Right renal cortex interstitium (tissue), 3 donors: ENCODE measurements at regions not wholly inside any gene's neighbourhood (a gene's known extent, or its start where the extent isn't known, plus 50 kb on each side); places are given as distances from the start of the nearest gene placed in this dataset.
"Not testable (repeated sequence)": the region's sequence is repeated elsewhere in the genome, so short reads cannot be mapped to it uniquely, and the experiment has no call there.

Experiments
- DNase-seq, 3 donors: peaks; one replicate each; pipeline ENCODE4 v3.0.0-alpha.2; 2013; ENCODE audit warnings: low read depth in 3 of 3, low spot score in 2 of 3

- DNase-seq, result no peak
Measured at GRCh38 chr4:160546201-160546600, 1443.3 kb downstream of the RAPGEF2 start.

GRCh38 chr4:160549951-160550519 lies 1447.2 kb downstream of the RAPGEF2 start:
- DNase-seq, result not testable (repeated sequence)

- no peak for DNase-seq
Measured at GRCh38 chr4:160562661-160563060, 1459.8 kb downstream of the RAPGEF2 start.

GRCh38 chr4:160563552-160564282 lies 1460.8 kb downstream of the RAPGEF2 start:
- DNase-seq, result no peak

- no peak for DNase-seq
Measured at GRCh38 chr4:160567634-160568033, 1464.8 kb downstream of the RAPGEF2 start.

- DNase-seq, result no peak
Measured at GRCh38 chr4:160570271-160570670, 1467.4 kb downstream of the RAPGEF2 start.

GRCh38 chr4:160574272-160574671 lies 1471.4 kb downstream of the RAPGEF2 start:
- not testable (repeated sequence) for DNase-seq

- no peak for DNase-seq
Measured at GRCh38 chr4:160580581-160580980, 1477.7 kb downstream of the RAPGEF2 start.

GRCh38 chr4:160592258-160592657 lies 1489.4 kb downstream of the RAPGEF2 start:
- no peak for DNase-seq

GRCh38 chr4:160595646-160596045 lies 1492.8 kb downstream of the RAPGEF2 start:
- no peak for DNase-seq

GRCh38 chr4:160604541-160604940 lies 1501.7 kb downstream of the RAPGEF2 start:
- DNase-seq, result no peak

GRCh38 chr4:160611181-160611580 lies 1508.3 kb downstream of the RAPGEF2 start:
- DNase-seq, result no peak

- DNase-seq, result no peak
Measured at GRCh38 chr4:160631044-160631443, 1528.2 kb downstream of the RAPGEF2 start.

- DNase-seq, result no peak
Measured at GRCh38 chr4:160652790-160653189, 1511.0 kb downstream of the FSTL5 start.

GRCh38 chr4:160675550-160675949 lies 1488.2 kb downstream of the FSTL5 start:
- no peak for DNase-seq

- DNase-seq, result no peak
Measured at GRCh38 chr4:160685729-160686128, 1478.1 kb downstream of the FSTL5 start.

- no peak for DNase-seq
Measured at GRCh38 chr4:160701671-160702070, 1462.1 kb downstream of the FSTL5 start.

GRCh38 chr4:160709026-160709425 lies 1454.8 kb downstream of the FSTL5 start:
- no peak for DNase-seq

- DNase-seq, result no peak
Measured at GRCh38 chr4:160709546-160709945, 1454.3 kb downstream of the FSTL5 start.

GRCh38 chr4:160716551-160716950 lies 1447.2 kb downstream of the FSTL5 start:
- no peak for DNase-seq

GRCh38 chr4:160717848-160718247 lies 1446.0 kb downstream of the FSTL5 start:
- no peak for DNase-seq

- no peak for DNase-seq
Measured at GRCh38 chr4:160724063-160724462, 1439.7 kb downstream of the FSTL5 start.

GRCh38 chr4:160745126-160745525 lies 1418.7 kb downstream of the FSTL5 start:
- DNase-seq, result no peak
